ENCODE measurements at regions not wholly inside any gene's neighbourhood (a gene's known extent, or its start where the extent isn't known, plus 50 kb on each side); places are given as distances from the start of the nearest gene placed in this dataset.

DNA sequence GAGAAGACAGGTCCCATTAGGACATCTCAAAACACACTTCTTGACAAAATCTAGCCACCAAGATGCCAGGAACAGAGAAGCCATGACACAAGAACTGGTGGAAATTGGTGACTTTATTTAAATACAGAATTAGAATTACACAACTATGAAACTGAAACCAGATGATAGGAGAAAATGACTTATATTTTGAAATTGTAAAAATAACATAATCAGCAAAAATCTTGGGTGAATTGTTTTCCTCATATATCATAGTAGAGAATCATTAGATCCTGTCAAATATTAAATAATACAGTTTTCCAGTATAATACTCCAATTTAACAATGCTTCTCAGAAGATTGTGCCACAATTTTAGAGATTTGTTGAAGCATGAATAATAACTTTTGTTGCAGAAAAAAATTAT lies 81.5 kb upstream of the MROH9 start:
- TF ChIP-seq, protein P1, sequence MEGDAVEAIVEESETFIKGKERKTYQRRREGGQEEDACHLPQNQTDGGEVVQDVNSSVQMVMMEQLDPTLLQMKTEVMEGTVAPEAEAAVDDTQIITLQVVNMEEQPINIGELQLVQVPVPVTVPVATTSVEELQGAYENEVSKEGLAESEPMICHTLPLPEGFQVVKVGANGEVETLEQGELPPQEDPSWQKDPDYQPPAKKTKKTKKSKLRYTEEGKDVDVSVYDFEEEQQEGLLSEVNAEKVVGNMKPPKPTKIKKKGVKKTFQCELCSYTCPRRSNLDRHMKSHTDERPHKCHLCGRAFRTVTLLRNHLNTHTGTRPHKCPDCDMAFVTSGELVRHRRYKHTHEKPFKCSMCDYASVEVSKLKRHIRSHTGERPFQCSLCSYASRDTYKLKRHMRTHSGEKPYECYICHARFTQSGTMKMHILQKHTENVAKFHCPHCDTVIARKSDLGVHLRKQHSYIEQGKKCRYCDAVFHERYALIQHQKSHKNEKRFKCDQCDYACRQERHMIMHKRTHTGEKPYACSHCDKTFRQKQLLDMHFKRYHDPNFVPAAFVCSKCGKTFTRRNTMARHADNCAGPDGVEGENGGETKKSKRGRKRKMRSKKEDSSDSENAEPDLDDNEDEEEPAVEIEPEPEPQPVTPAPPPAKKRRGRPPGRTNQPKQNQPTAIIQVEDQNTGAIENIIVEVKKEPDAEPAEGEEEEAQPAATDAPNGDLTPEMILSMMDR (conservative IDR thresholded peaks at IDR 0.05; ENCODE audit: low read depth, low read length) = no peak
- no peak for TF ChIP-seq BHLHE40 (IDR thresholded peaks at IDR 0.05; ENCODE audit: low read depth, low read length)
- no peak for TF ChIP-seq POLR2A (IDR thresholded peaks at IDR 0.05; ENCODE audit: low read depth, low read length)
- TF ChIP-seq RFX5 (IDR thresholded peaks at IDR 0.05; ENCODE audit: low read depth, low read length) = no peak
- TF ChIP-seq USF2 (IDR thresholded peaks at IDR 0.05; ENCODE audit: low read depth, low read length) = no peak
- no peak for TF ChIP-seq SMC3 (IDR thresholded peaks at IDR 0.05; ENCODE audit: low read depth, low read length)
- TF ChIP-seq CEBPB (IDR thresholded peaks at IDR 0.05; ENCODE audit: low read depth, low read length) = no peak
- no peak for TF ChIP-seq MXI1 (IDR thresholded peaks at IDR 0.05; ENCODE audit: borderline replicate concordance, low read depth, low read length)
- no peak for TF ChIP-seq RCOR1 (IDR thresholded peaks at IDR 0.05; ENCODE audit: insufficient replicate concordance, low read length)
- TF ChIP-seq ELK1 (IDR thresholded peaks at IDR 0.05; ENCODE audit: borderline replicate concordance, low read depth, low read length) = no peak
- no peak for TF ChIP-seq RAD21 (IDR thresholded peaks at IDR 0.05; ENCODE audit: low read length)
